Skeletal muscle cell (primary cell): ENCODE measurements at regions not wholly inside any gene's neighbourhood (a gene's known extent, or its start where the extent isn't known, plus 50 kb on each side); places are given as distances from the start of the nearest gene placed in this dataset.
"Not testable (repeated sequence)": the region's sequence is repeated elsewhere in the genome, so short reads cannot be mapped to it uniquely, and the experiment has no call there.

Experiments
- DNase-seq: peaks from one replicate; pipeline ENCODE4 v3.0.0-alpha.2; 2010; ENCODE audit warnings: low read depth
- H3K4me3 ChIP-seq: 2 replicates; pipeline ENCODE4 v1.5.1; 2011; ENCODE audit warnings: low read depth, mild to moderate bottlenecking, control low read depth, low read length, moderate library complexity

DNA sequence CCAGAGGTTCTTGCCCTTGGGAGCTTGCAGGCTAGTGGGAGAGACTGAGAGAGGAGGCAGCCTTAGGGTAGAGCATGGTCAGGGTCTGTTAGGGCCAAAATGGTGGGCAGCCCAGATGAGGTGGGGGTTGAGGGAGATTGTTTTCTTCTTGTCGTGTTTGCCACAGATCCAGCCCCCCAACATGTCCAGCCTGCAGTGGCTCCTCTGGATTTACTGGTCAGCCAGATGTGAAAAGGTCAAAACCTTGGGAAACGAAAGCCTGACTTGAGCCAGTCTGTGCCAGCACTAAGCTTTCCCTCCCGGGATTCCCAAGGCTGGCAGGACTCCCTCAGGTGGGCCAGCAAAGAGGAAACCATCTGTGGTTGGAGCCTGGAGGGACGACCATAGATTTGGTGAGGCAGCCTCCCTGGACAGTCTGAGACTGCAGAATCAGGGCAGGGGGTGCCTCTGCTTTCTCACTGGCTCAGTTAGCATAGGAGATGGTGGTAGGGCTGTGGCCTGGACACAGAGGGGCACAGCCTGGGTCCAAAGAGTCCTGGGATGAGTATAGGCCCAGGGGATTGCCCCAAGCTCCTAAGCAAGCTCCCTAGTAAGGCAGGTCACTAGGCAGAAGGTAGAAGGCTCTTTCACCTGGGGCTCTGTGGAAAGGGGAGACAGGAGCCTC, 51.2 kb upstream of the PRR23C start:
- no peak for DNase-seq
- no peak overlapping the region for H3K4me3 ChIP-seq

DNA sequence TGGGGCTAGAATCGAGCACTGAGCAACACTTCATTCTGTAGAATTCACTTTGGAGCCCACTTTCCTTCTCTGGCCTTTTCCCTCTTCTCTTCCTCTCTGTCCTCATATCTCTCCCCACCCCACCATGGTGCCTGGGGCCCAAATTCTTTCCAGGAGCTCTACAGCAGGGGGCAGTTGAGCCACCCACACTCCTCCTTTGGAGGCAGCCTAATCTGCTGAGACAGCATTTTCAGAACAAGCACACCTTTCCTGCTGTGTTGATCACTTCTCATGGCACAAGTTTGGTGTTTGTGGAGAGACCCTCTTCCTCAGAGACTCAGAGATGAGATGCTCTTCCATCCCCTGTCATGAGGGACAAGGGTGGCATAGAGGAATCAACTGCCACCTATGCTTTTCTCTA, 52.0 kb upstream of the PRR23C start:
- DNase-seq, result no peak
- H3K4me3 ChIP-seq, result no peak overlapping the region

DNA sequence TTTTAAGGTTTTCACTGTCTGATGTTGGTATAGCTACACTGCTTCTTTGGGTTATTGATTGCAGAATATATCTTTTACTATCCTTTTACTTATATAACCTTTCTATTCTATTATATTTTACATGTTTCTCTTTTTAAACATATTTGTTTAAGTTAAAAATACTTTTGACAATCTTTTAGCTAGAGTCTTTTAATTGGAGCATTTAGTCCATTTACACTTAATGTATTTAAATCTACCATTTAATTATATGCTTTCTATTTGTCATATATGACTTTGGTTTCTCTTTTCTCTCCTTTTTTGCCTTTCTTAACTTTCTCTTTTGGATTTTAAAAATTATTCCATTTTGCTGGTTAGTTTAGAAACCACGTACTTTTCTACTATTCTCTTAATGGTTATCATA, 53.7 kb upstream of the PRR23C start:
- H3K4me3 ChIP-seq, result no peak overlapping the region
- no peak for DNase-seq

DNA sequence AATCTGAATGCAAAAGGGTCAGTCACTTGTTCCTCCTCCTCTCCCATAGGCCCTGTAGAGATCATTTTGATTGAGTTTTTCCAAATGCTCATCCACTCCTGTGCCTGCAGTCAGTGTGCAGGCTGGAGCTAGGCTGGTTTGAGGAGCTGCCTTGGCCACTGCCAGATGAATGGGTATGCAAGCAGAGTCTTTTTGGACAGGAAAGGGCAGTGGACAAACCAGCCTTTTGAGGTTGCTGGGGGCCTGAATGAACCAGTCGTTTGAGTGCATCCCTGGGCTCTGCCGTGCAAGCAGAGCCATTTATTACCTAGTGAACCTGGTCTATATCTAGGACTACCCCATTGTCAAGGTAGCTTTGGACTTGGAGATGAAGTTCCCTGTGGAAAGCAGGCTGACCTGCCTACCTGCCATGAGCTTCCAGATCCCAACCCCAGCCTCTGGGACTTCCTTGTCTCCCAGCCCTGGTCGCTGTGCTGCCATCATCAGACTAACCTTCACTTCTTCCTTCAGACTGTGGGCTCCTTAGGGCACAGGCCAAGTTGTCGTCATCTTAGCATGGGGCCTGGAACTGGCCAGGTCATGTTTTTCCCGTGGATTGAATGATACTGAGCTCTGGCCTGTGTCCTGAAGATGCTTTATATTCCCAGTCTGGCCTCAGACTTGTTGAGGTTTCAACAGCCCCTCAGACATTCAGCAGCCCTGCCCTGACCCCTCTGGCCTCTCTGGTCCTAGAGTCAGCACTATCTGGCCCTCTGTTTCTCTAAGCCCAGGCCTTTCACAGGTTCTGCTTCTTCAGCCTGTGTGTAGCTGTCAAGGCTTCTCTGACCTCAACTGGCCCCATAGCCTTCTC, 55.5 kb upstream of the PRR23C start:
- no peak for DNase-seq
- H3K4me3 ChIP-seq, result no peak overlapping the region

DNA sequence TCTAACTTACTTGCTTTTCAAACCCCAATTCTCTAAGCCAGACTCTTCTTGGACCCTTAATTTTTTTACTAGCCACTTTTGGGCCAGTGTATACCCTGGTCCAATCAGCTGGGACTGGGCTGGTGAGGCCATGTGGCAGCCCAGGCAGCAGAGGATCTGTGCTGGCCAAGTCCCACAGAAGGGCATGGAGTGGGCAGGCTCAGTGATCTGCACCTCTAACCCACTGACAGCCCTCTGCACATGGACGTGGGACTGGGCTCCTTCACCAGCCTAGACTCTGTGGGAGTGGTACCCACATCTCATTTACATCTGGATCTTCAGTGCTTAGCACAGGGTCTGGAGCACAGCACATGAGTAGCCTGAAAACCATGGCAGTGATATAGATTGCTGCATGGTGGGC, 56.1 kb upstream of the PRR23C start:
- H3K4me3 ChIP-seq, result no peak overlapping the region
- DNase-seq, result no peak

DNA sequence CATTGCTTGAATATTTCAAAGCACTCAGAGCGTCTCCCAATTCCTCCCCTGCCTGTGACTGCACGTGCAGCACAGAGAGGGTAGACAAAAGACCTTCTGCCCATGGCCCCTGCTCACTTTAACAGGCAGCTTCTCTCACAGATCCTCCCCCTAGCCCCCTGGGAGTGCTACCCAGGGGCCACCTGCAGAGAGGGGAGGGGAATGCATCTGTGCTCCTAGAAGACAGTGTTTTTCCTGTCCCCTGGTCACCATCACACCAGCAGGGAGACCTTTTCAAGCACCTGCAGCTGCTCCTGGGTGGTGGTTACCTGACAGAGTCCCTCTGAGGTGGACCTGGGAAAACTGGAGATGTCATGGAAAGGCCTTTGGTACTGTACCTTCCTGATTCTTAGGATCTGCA, 56.7 kb upstream of the PRR23C start:
- no peak for DNase-seq
- no peak overlapping the region for H3K4me3 ChIP-seq

DNA sequence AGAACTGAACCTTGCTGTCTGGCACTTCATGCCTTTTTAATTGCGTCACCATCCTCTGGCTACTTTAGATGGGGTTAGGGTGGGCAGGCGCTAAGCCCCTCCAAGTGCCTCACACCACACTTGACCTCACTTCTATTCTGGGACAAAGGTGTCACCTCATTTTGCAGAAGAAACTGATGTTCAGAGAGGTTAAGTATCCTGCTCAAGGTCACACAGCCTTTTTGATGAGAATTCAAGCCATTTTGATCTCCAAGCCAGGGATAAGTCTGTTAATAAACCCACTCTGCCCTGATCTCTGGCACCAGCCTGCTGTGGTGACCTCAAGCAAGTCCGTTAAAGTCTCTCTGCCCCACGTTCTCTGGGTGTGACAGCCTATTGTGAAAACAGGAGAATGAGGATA, 58.8 kb upstream of the PRR23C start:
- H3K4me3 ChIP-seq, result no peak overlapping the region
- no peak for DNase-seq

DNA sequence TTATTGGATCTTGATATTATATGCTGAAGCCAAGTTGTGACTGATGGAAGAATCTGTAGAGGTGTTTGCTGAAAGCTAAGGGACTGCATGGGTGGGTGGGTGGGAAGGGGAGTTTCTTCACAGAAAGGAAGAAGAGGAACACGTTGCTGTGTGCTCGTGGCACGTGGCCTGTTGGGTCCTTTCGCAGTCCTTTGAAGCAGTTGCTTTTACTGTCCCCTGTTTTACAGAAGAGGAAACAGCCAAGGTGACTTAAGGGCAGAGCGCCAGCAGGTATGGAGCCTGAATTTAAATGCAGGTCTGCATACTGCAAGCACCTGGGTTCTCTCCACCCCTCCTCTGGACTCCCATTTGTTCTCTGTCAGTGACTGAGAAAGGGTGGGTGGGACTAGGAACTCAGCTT, 59.4 kb upstream of the PRR23C start:
- DNase-seq, result no peak
- no peak overlapping the region for H3K4me3 ChIP-seq

DNA sequence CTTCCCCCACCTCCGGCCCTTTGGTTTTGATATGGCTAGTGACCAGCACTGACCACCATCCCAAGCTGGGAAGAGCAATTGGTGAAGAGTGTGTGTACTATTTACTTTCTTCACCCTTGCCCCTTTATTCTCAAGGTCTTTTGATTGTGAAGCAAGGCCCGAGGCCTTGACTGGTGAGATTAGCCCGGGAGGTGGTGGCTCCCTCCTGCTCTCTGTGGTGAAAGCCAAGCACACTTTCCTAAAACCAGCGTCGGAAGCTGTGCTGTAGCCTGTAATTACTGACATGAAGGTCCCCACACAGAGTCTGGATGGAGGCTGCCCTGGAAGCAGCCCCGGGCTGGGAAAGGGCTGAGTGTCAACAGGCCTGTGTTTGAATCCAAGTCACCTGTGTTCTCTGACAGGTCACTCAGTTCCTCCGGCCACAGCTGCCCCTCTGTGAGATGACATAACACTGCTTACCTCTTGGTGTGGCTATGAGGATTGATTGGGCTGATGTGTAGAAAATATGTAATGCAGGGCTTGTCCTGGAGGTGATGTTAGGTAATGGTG, 60.5 kb upstream of the PRR23C start:
- DNase-seq, result no peak
- no peak overlapping the region for H3K4me3 ChIP-seq

DNA sequence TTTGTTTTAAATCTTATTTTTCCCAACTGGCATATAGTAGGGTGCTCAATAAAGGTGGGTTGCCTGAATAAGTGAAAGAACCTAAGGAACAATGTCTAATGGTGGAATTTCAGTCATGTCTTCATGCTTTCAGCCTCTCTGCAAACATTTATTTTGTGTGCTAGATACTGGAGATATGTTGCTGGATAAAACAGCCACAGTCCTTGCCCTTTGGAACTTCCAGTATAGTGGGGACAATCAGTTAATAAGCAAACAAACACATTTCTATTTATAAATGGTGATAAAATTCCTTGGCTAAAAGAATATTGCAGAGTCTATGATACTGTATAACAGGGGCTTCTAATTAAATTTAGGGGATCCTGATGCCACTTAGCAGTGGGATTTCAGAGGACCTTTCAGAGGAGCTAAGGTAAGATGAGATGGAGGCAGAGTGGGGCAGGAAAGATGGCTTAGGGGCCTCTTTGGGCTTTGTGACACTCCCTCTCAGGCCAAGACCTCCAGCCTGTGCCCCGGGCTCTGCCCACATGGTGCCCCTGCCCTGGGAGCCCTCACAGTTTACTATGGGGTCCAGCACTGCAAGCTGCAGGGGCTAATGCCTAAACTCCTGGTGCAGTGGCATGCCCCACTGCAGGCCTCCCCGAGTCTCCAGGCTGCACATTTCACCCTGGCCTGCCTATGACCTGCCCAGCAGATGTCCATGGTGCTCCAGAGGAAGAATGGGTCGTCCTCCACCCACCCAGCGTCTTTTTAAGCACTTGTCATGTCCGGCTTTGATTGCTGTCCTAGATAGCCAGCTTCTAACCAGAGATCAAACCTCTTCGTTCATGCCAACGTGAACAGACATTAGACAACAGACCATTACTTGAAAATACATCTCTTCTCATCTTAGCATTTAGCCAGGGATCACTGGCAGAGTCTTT, 61.6 kb upstream of the PRR23C start:
- H3K4me3 ChIP-seq, result no peak overlapping the region
- no peak for DNase-seq

DNA sequence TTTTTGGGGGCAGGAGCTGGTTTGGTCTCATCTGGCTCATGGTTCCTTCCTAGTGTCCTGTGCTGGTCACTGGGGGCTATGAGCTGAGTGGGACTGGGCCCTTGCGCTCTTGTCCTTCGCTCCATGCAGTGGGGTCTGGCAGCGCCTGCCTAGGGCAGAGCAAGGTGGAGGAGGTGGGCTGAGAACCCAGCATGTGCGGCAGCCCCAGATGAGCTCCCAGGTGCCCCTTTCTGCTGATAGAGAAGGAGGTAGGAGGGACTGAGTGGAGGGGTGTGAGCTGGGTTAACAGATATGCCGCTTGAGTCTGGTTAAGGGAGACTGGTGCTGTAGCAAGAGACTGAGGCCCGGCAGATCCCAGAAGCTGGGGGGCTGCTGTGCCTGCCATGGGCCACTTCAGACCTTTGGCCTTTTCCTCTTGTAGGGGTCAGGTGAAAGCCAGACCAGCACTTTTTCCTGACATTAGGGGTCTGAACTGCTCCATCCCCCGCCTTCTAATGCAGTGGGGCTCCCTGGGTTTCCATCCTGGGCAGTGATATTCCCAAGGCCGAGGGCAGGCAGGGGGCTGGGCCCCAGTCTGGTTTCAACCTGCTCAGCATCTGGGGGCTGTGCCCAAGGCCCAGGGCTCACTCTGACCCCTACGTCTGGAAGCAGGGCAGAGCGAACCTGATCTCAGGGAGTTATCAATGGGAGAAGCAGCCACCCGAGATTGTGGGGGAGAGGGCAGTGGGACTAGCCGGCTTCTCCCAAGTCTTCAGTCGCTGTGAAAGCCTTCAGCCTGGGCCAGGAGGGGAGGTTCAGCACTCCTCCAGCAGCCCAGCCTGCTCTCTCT, 62.9 kb upstream of the PRR23C start:
- no peak for DNase-seq
- no peak overlapping the region for H3K4me3 ChIP-seq

DNA sequence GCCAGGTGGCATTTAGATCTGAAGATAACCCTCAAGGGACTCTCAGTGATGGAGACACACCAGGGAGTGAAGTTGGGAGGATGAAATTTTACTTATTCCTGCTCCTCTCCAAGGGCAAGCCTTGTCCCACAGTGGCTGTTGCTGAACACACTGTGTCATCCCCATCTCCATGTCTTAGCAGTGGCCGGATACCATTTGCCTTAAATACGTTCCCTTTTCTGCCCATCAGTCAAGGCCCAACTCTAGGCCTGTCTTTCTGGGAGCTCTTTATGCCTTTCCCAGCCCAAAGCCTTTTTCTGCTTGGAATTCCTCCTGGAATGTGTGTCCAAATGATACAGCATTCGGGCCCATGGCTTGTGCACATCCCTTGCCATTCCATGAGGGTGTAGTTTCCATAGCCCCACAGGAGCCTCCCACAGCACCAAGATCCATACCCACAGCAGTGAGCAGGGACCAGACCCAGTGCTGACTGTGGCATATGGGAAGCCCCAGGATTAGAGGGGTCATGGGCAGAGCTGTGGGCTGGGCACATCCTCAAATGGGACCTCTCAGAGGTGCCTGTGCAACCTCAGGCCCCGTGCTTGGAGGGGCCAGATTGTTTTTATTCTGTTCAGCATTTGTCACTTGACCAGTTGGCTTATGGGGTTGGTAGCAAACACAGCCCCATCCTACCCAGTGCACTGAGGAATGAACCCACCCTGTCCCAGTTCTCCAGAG, 63.7 kb upstream of the PRR23C start:
- DNase-seq, result no peak

DNA sequence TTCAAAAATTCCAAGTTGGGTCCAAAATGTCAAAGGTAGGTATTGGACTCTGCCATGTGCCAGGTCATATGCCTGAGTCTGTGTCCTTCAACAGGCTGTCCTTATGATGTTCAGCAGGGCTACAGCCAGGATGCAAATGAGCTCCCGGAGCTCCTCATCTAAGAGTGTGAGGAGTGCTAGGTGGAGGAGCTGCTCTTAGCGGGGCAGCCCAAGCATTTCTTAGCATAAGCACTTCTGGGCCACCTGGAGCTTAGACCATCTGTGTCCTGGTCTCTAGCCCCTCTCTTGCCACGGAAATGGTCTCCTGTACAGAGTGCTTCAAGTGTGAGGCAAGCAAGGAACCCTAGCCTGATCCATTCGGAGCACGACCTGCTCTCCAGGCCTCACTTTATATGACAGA, 64.6 kb upstream of the PRR23C start:
- DNase-seq, result no peak
- no peak overlapping the region for H3K4me3 ChIP-seq

More for the DNA sequence above, 63.7 kb upstream of the PRR23C start:
- H3K4me3 ChIP-seq, result no peak overlapping the region

DNA sequence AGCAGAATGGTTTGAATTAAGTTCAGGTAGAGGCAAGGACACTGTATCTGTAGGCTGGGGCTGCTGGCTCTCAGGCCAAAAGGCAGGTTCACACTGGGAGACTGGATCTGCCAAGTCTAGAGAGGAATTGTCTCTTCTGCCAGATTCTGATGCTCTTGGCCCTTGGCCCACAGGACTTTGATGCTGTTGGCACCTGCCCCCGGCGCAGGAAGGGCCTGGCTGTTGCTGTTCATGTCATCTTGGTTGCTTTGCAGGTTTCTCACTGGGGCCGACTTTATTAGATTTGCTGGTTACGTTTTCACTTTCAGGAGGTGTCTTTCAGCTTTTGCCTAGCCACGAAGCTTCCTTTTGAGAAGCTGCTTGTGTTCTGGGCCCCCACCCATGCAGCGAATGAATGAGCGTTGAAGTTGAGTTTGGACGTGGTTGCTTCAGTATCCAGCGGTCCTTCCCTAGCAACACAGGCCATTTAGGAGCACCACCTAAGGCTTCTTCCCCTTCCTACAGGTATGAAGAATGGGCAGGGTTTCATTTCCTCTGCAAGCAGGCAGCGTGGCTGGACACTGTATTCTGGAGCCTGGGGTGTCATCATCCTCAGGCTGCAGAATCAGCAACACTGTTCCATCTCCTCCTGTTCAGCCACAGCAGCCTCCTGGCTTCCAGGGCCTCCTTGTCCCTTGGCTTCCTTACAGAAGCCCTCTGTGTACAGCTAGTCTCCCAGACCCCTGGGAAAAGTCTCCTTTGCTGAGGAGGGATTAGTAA, 65.6 kb upstream of the PRR23C start:
- no peak for DNase-seq
- no peak overlapping the region for H3K4me3 ChIP-seq

DNA sequence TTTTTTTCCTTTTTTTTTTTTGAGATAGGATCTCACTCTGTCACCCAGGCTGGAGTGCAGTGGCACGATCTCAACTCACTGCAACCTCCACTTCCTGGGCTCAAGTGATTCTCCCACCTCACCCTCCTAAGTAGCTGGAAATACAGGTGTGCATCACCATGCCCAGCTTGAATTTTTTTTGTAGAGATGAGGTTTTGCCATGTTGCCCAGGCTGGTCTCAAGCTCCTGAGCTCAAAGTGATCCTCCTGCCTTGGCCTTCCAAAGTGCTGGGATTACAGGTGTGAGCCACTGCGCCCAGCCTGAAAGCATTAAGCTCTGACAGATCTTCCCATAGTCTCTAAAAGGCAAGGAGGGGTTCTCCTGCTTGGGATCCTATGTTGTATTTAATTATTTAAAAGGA, 66.2 kb upstream of the PRR23C start:
- not testable (repeated sequence) for H3K4me3 ChIP-seq, DNase-seq

DNA sequence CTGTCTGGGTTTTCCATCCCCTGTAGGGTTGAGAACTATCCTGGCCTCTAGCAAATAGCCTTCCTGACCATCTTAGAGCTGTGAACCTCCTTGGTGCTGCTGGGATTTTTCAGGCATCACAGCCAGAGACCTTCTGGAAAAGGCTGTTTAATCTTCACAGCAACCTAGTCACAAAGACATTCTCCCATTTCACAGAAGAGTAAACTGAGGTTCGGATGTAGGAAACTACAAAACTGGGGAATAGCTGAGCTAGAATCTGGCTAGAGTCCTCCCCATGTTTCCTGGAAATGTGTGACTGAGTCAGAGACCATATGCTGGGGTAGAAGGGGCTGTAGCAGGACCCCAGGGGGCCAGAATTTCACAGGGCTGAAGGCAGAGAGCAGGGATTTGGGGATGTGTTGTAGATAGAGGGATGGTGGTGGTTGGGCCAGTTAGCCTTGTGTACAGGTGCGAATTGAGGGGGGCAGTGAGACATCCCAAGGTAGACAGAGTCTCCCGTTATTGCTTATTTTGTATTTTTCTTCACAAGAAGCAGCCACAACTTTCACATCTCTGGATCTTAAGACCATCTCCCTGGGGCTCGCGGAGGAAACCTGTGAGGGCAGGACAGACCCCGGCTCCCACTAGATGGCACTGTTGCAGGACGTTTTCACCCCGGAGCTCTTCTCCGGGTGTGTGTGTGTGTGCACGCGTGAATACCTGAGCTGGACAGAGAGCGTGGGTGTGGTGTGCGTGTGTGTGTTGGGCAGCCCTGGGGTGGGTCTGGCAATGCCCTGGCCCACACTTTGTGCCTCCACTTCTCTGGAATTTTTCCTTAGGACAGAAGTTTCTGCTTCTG, 66.9 kb upstream of the PRR23C start:
- DNase-seq, result no peak
- H3K4me3 ChIP-seq, result no peak overlapping the region

DNA sequence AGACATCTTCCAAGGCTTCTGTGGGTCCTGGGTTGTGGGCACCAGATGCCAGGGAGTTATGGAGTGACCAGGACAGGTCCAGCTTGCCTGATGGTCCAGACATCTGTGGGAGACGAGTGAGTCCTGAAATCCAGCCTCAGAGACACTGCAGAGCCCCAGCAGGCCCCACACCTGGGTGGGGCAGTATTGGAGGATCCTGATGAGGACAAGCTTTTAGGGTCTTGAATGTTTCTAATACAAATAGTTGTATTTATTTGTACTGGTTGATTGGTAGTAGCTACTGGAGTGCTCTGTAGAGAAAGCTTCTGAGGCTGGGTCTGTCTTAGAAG, 67.5 kb upstream of the PRR23C start:
- DNase-seq, result no peak
- H3K4me3 ChIP-seq, result no peak overlapping the region
